Left ventricle myocardium inferior (tissue), 1 donor: ENCODE measurements at regions not wholly inside any gene's neighbourhood (a gene's known extent, or its start where the extent isn't known, plus 50 kb on each side); places are given as distances from the start of the nearest gene placed in this dataset.

Source experiments
- DNase-seq: peaks from one replicate; pipeline ENCODE4 v3.0.0-alpha.2; 2020
- H3K27ac ChIP-seq: fragments of 200-600 bp; replicated peaks from 2 replicates; pipeline ENCODE4 v1.8.0; 2021
- H3K27me3 ChIP-seq: fragments of 200-600 bp; 2 replicates; pipeline ENCODE4 v1.8.0; 2021; ENCODE audit warnings: low read depth
- H3K36me3 ChIP-seq: fragments of 200-600 bp; 2 replicates; pipeline ENCODE4 v1.8.0; 2021
- H3K4me1 ChIP-seq: fragments of 200-600 bp; 2 replicates; pipeline ENCODE4 v1.8.0; 2021
- H3K4me3 ChIP-seq: fragments of 200-600 bp; 2 replicates; pipeline ENCODE4 v1.8.0; 2021; ENCODE audit warnings: mild to moderate bottlenecking, moderate library complexity
- H3K9me3 ChIP-seq: fragments of 200-600 bp; replicated peaks from 2 replicates; pipeline ENCODE4 v1.8.0; 2021
- intact Hi-C: fragments of 100-400 bp; cut with micrococcal nuclease; formaldehyde crosslinking; loops from one replicate; pipeline ENCODE4 v1.11.0; 2022
- TF ChIP-seq, protein P1 (sequence below): fragments of 200-600 bp; IDR thresholded peaks from 2 replicates; pipeline ENCODE4 v1.8.0; 2021; ENCODE audit warnings: antibody characterized with exemption, mild to moderate bottlenecking, borderline replicate concordance
- donor health status: DM: no; HTN: yes; CAD: no; lungs with severe emphysema.

DNA sequence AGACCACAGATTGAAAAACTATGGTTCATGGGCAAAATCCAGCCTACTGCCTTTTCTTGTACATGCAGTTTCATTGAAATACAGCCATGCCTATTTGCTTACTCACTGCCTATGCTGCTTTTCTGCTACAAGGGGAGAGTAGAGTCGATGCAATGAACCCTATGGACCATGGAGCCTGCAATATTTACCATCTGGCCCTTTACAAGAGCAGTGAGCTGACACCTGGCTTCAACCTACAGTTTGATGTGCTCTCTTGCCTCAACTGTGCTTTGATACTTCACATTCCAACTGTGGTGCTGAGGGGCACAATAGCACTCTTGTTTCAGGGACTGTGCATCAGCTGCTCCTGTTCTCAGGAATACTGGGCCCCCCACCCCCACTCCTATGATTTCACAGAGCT is 239.5 kb upstream of the SORL1-AS1 start:
- peaks cover 7% of the 10 kb centered on the region for H3K4me1 ChIP-seq
- no peak overlapping the region for H3K27ac ChIP-seq
- intact Hi-C loops, result no loop called here
- no peak overlapping the region for H3K4me3 ChIP-seq
- TF ChIP-seq, protein P1, sequence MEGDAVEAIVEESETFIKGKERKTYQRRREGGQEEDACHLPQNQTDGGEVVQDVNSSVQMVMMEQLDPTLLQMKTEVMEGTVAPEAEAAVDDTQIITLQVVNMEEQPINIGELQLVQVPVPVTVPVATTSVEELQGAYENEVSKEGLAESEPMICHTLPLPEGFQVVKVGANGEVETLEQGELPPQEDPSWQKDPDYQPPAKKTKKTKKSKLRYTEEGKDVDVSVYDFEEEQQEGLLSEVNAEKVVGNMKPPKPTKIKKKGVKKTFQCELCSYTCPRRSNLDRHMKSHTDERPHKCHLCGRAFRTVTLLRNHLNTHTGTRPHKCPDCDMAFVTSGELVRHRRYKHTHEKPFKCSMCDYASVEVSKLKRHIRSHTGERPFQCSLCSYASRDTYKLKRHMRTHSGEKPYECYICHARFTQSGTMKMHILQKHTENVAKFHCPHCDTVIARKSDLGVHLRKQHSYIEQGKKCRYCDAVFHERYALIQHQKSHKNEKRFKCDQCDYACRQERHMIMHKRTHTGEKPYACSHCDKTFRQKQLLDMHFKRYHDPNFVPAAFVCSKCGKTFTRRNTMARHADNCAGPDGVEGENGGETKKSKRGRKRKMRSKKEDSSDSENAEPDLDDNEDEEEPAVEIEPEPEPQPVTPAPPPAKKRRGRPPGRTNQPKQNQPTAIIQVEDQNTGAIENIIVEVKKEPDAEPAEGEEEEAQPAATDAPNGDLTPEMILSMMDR, result no peak
- no peaks in the 10 kb centered on the region for H3K36me3 ChIP-seq
- H3K27me3 ChIP-seq, result no peaks in the 10 kb centered on the region
- no peak for DNase-seq
- H3K9me3 ChIP-seq, result no peaks in the 10 kb centered on the region

DNA sequence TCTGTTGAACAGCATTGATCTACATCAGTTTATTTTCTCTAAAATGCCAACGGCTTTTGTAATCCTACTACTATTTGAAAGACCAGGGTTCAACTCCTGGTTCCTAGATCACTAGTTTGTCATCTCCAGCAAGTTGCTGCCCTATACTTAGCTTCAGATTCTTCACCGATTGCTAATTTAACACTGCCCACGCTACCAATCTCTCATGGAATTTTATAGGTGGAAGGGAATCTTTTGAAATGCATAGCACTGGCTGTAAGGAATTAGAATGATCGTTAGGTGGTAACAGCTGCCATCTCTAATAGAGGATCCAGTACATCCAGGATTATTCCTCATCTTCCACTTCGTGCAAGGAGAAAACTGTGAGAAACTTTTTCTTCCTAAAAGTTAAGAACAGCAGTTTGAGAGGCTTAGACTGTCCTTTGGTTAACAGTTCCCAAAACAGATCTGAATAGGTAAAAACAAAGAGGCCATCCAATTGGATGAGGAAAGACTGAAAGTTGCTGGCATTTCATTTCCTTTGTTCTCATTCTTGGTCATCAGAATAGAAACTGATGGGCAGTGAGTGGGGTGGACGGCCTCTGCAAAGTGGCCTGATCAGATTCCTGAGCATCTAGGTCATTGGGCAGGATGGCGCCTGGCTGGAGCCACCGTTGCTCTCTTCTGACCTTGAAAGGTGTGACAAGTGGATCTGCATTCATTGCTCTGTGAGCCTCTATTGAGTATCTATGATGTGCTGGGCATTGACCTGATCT is 236.3 kb upstream of the SORL1-AS1 start:
- no peak for DNase-seq
- TF ChIP-seq, protein P1, result no peak
- Histone ChIP-seq H3K4me3 (no peak overlapping the region), H3K36me3 (no peaks in the 10 kb centered on the region), H3K27me3 (no peaks in the 10 kb centered on the region), H3K4me1 (no peaks in the 10 kb centered on the region), H3K27ac (no peak overlapping the region), H3K9me3 (no peaks in the 10 kb centered on the region)
- intact Hi-C loops, result no loop called here

DNA sequence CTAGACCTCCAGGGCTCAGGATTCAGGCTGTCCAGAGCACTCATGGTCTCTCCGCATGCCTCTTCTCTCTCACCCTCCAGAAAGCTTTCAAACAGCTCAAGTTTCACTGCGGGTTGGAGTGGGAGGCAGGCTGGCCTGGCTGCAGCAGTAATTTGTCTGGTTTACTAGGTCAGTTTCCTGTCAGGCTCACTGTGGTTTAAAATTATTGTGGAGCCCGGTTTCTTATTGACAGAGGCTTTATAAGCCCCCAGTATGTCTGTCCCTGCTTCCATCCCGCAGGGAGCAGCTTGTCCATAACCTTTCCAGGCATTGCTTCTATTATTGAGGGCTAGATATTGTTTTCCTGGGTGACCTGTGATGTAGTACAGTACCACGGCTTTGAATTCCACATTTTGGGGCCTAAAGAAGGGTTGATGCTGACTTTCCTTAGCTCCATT is 235.3 kb upstream of the SORL1-AS1 start:
- DNase-seq, result no peak
- Histone ChIP-seq H3K27me3 (no peaks in the 10 kb centered on the region), H3K9me3 (no peaks in the 10 kb centered on the region), H3K36me3 (no peaks in the 10 kb centered on the region), H3K27ac (no peak overlapping the region), H3K4me3 (no peak overlapping the region), H3K4me1 (no peaks in the 10 kb centered on the region)
- intact Hi-C loops, result no loop called here
- TF ChIP-seq, protein P1, result no peak

DNA sequence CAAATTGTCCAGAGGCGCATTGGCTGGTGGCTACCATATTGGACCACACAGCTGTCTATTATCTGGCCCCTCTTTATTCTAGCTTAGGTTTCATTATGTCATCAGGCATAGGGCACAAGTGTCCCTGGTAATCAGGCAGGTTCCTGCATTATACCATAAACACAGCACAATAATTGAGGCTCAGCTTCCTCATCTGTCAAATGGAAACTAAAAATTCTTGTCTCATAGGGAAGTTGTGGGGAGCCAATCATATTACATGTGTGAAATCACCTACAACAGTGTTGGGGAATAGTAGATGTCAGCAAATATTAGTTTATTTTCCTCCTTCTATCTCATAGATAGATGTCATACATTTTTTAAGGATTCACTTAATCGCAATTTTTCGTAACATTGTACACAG is 231.0 kb upstream of the SORL1-AS1 start:
- intact Hi-C loops, result no loop called here

More for the DNA sequence above, 231.0 kb upstream of the SORL1-AS1 start:
- no peaks in the 10 kb centered on the region for H3K4me1 ChIP-seq
- TF ChIP-seq, protein P1, result no peak
- no peak for DNase-seq
- no peak overlapping the region for H3K27ac ChIP-seq
- no peaks in the 10 kb centered on the region for H3K9me3 ChIP-seq
- H3K4me3 ChIP-seq, result no peak overlapping the region
- H3K27me3 ChIP-seq, result no peaks in the 10 kb centered on the region
- no peaks in the 10 kb centered on the region for H3K36me3 ChIP-seq
